Endothelial cell of umbilical vein (primary cell): ENCODE measurements at regions not wholly inside any gene's neighbourhood (a gene's known extent, or its start where the extent isn't known, plus 50 kb on each side); places are given as distances from the start of the nearest gene placed in this dataset.
A peak's percentile ranks its signal among the peaks of the same experiment; 100 is the strongest.

Source experiments
- CTCF ChIP-seq, 2 donors: IDR thresholded peaks; 1 replicate in 1 of 2; 2 replicates in 1 of 2; pipeline ENCODE4 v1.5.1; 2011; ENCODE audit warnings: low read length in 2 of 2, mild to moderate bottlenecking in 2 of 2, moderate library complexity in 2 of 2, control low read depth in 1 of 2, inconsistent platforms in 1 of 2, low read depth in 1 of 2; ENCODE audit not compliant: insufficient read depth in 1 of 2; ENCODE audit errors: extremely low read depth in 1 of 2
- POLR2A ChIP-seq: IDR thresholded peaks from 2 replicates; pipeline ENCODE4 v1.6.1; 2012; ENCODE audit warnings: low read depth, mild to moderate bottlenecking, control low read depth, low read length
- POLR2AphosphoS5 ChIP-seq: IDR thresholded peaks from 2 replicates; pipeline ENCODE4 v1.6.1; 2012; ENCODE audit warnings: low read depth, mild to moderate bottlenecking, control low read depth, low read length, moderate library complexity; ENCODE audit not compliant: insufficient read depth

DNA sequence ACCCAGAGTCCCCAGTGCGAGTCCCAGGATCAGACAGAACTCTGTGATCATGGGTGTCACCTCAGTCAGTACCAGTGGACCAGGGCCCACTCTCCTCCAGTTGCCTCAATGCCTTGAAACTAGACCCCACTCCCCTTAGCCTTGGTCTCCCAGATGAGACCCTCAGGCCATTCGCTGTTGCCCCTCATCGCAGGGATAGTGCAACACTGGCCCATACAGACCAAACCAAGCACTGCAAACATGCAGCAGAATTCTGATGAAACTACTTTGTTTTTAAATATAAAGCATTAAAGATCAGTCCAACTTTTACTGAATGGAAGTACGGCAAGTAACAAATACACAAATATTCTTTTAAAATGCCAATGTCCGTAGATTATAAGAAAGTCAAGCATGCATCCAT is 101.2 kb upstream of the NT5E start:
- TF ChIP-seq CTCF (IDR thresholded peaks at IDR 0.05; ENCODE audit: extremely low read depth in 1 of 2, insufficient read depth in 1 of 2, low read depth in 1 of 2, low read length in 2 of 2) (peak in 1 of 2 donors; percentile 34), POLR2A (no peak), POLR2AphosphoS5 (no peak)
